ENCODE measurements at regions not wholly inside any gene's neighbourhood (a gene's known extent, or its start where the extent isn't known, plus 50 kb on each side); places are given as distances from the start of the nearest gene placed in this dataset.

DNA sequence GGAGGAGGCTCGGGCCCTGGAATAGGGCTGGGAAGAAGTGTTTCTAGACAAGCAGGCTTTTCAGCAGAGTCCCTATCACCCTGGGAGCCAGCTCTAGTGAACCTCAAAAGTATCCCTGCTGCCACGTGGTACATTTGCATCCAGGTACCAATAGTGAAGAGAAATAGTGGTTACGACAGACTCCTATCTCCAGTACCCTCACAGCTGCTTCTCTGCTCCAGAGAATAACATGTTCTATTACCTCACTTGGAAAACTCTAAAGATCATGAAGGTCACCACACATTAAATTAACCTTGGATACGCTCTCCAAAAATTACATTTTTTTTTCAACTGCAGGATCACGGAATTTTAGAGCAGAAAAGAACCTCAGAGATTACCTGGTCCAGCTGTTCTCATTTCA is 230.4 kb upstream of the PLD5 start:
- DNase-seq (ENCODE audit: low read depth, low spot score) (no peak), FAIRE-seq (no peak)
- no peak overlapping the region for H3K4me3 ChIP-seq (ENCODE audit: control insufficient read depth in 2 of 3, extremely low read depth in 1 of 3, insufficient read depth in 2 of 3, low read depth in 1 of 3, low read length in 3 of 3)
- no peaks in the 10 kb centered on the region for H4K20me1 ChIP-seq (ENCODE audit: control insufficient read depth, extremely low read depth, insufficient read depth, low read length)
- H3K79me2 ChIP-seq (ENCODE audit: control insufficient read depth, insufficient read depth, low read length): no peaks in the 10 kb centered on the region
- no peaks in the 10 kb centered on the region for H3K9me1 ChIP-seq (ENCODE audit: control insufficient read depth, extremely low read depth, insufficient read depth, low read length)
- no peaks in the 10 kb centered on the region for H3K4me1 ChIP-seq (ENCODE audit: control insufficient read depth, extremely low read depth, insufficient read depth, low read length)
- dilution Hi-C loops (cut with MboI; ENCODE audit: extremely low pct_ligation_motif_present, low sequenced_read_pairs): no loop called here
- H3K27me3 ChIP-seq (ENCODE audit: control insufficient read depth, extremely low read depth, insufficient read depth, low read length): no peaks in the 10 kb centered on the region
- no peaks in the 10 kb centered on the region for H3K36me3 ChIP-seq (ENCODE audit: control insufficient read depth in 2 of 2, extremely low read depth in 1 of 2, insufficient read depth in 2 of 2, low read length in 2 of 2)
- H2AFZ ChIP-seq (ENCODE audit: control insufficient read depth, low read length): no peak overlapping the region
- no peaks in the 10 kb centered on the region for H3K9me3 ChIP-seq (ENCODE audit: control insufficient read depth, low read depth, low read length)
- TF ChIP-seq, protein P1, sequence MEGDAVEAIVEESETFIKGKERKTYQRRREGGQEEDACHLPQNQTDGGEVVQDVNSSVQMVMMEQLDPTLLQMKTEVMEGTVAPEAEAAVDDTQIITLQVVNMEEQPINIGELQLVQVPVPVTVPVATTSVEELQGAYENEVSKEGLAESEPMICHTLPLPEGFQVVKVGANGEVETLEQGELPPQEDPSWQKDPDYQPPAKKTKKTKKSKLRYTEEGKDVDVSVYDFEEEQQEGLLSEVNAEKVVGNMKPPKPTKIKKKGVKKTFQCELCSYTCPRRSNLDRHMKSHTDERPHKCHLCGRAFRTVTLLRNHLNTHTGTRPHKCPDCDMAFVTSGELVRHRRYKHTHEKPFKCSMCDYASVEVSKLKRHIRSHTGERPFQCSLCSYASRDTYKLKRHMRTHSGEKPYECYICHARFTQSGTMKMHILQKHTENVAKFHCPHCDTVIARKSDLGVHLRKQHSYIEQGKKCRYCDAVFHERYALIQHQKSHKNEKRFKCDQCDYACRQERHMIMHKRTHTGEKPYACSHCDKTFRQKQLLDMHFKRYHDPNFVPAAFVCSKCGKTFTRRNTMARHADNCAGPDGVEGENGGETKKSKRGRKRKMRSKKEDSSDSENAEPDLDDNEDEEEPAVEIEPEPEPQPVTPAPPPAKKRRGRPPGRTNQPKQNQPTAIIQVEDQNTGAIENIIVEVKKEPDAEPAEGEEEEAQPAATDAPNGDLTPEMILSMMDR (optimal IDR thresholded peaks at IDR 0.05 in 1 of 3, IDR thresholded peaks at IDR 0.05 in 1 of 3, conservative IDR thresholded peaks at IDR 0.05 in 1 of 3; ENCODE audit: extremely low read depth in 1 of 3, insufficient read depth in 2 of 3, low read length in 3 of 3): no peak
- TF ChIP-seq EZH2 (IDR thresholded peaks at IDR 0.05; ENCODE audit: low read length): no peak
- H3K27ac ChIP-seq (ENCODE audit: control insufficient read depth, insufficient read depth, low read length): no peak overlapping the region
- H3K4me2 ChIP-seq (ENCODE audit: control insufficient read depth, extremely low read depth, insufficient read depth, low read depth, low read length): no peak overlapping the region
- H3K9ac ChIP-seq (ENCODE audit: control insufficient read depth, extremely low read depth, insufficient read depth, low read length): no peak overlapping the region

DNA sequence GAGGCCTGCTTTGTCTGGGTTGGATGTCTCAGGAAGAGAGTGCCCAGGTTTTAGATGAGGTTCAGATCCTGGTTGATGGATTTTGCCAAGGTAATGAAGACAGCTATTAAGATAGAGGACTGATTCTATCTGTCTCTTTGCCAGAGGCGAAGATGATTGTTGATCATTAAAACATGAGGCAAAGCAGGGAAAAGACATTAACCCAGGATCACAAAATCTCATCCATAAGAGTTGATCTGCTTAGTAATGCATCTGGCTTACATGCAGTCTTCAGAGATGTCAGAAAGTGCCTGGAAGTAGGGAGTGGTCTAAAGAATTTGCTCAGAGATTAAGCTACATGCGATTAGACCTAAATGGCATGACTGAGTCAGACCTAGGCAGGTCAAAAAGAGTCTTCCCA is 229.6 kb upstream of the PLD5 start:
- dilution Hi-C loops (cut with MboI; ENCODE audit: extremely low pct_ligation_motif_present, low sequenced_read_pairs): no loop called here
- no peak for FAIRE-seq

More for the DNA sequence above, 229.6 kb upstream of the PLD5 start:
- Histone ChIP-seq H3K4me1 (ENCODE audit: control insufficient read depth, extremely low read depth, insufficient read depth, low read length) (no peaks in the 10 kb centered on the region), H4K20me1 (ENCODE audit: control insufficient read depth, extremely low read depth, insufficient read depth, low read length) (no peaks in the 10 kb centered on the region), H3K4me3 (ENCODE audit: control insufficient read depth in 2 of 3, extremely low read depth in 1 of 3, insufficient read depth in 2 of 3, low read depth in 1 of 3, low read length in 3 of 3) (no peak overlapping the region), H3K36me3 (ENCODE audit: control insufficient read depth in 2 of 2, extremely low read depth in 1 of 2, insufficient read depth in 2 of 2, low read length in 2 of 2) (no peaks in the 10 kb centered on the region), H3K27me3 (ENCODE audit: control insufficient read depth, extremely low read depth, insufficient read depth, low read length) (no peaks in the 10 kb centered on the region), H2AFZ (ENCODE audit: control insufficient read depth, low read length) (no peak overlapping the region), H3K79me2 (ENCODE audit: control insufficient read depth, insufficient read depth, low read length) (no peaks in the 10 kb centered on the region), H3K9me1 (ENCODE audit: control insufficient read depth, extremely low read depth, insufficient read depth, low read length) (no peaks in the 10 kb centered on the region), H3K9ac (ENCODE audit: control insufficient read depth, extremely low read depth, insufficient read depth, low read length) (no peak overlapping the region), H3K27ac (ENCODE audit: control insufficient read depth, insufficient read depth, low read length) (no peak overlapping the region), H3K9me3 (ENCODE audit: control insufficient read depth, low read depth, low read length) (no peaks in the 10 kb centered on the region), H3K4me2 (ENCODE audit: control insufficient read depth, extremely low read depth, insufficient read depth, low read depth, low read length) (no peak overlapping the region)
- no peak for DNase-seq (ENCODE audit: low read depth, low spot score)
- TF ChIP-seq, protein P1 (optimal IDR thresholded peaks at IDR 0.05 in 1 of 3, IDR thresholded peaks at IDR 0.05 in 1 of 3, conservative IDR thresholded peaks at IDR 0.05 in 1 of 3; ENCODE audit: extremely low read depth in 1 of 3, insufficient read depth in 2 of 3, low read length in 3 of 3): no peak
- no peak for TF ChIP-seq EZH2 (IDR thresholded peaks at IDR 0.05; ENCODE audit: low read length)

Measured in keratinocyte (primary cell).